ENCODE measurements at regions not wholly inside any gene's neighbourhood (a gene's known extent, or its start where the extent isn't known, plus 50 kb on each side); places are given as distances from the start of the nearest gene placed in this dataset.

DNA sequence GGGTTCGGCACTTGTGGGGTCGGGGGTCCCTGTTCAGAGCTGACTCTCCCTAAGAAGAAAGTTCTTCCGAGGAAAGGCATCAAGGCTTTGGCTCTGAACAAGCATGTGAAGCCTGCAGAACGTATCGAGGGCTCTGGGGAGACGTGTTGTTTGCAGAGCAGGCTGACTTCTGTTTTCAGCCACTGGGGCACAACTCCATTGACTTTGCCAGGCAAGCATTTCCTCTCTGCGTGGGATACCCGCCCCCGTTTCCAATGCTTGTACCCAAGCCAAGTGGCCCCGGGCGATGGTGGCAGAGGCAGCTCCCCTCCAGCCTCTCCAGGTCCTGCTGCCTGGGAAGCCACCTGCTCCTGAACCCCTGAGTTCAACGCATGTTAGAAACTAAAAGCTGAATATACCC, 255.7 kb downstream of the RBFOX3 start:
- TF ChIP-seq, protein P1, sequence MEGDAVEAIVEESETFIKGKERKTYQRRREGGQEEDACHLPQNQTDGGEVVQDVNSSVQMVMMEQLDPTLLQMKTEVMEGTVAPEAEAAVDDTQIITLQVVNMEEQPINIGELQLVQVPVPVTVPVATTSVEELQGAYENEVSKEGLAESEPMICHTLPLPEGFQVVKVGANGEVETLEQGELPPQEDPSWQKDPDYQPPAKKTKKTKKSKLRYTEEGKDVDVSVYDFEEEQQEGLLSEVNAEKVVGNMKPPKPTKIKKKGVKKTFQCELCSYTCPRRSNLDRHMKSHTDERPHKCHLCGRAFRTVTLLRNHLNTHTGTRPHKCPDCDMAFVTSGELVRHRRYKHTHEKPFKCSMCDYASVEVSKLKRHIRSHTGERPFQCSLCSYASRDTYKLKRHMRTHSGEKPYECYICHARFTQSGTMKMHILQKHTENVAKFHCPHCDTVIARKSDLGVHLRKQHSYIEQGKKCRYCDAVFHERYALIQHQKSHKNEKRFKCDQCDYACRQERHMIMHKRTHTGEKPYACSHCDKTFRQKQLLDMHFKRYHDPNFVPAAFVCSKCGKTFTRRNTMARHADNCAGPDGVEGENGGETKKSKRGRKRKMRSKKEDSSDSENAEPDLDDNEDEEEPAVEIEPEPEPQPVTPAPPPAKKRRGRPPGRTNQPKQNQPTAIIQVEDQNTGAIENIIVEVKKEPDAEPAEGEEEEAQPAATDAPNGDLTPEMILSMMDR (IDR thresholded peaks at IDR 0.05) = no peak
- DNase-seq (ENCODE audit: low spot score) (no peak), ATAC-seq (ENCODE audit: low FRiP score) (no peak)

DNA sequence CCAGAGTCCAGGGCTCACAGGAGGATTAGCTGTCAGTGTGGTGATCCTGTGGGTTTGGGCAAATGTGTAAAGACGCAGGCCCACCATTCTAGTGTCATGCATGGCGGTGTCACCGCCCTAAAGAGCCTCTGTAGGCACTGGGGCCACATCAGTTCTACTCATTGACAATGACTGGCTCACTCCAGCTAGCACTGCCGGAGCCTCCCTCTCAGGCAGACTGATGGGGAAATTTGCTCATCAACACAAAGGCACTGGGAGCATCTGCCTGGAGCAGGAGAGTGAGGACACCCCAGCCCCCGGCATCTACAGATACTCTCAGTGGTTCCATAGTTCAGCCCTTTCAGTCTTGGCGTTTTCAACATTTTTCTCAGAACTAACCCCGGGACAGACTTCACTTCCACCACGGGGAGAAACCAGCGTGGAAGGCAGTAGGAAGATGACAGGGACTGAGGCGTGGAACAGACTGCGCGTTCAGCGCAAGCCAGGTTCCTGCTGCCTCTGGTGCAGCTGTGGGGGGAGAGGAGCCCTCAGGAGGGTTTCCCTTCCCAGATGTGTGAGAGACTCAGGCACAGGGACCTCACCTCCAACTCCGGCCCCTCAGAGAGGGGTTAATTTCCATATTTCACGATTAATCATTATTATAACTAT, 256.6 kb downstream of the RBFOX3 start:
- ATAC-seq (ENCODE audit: low FRiP score) (no peak), DNase-seq (ENCODE audit: low spot score) (no peak)
- TF ChIP-seq, protein P1 (IDR thresholded peaks at IDR 0.05) = no peak

DNA sequence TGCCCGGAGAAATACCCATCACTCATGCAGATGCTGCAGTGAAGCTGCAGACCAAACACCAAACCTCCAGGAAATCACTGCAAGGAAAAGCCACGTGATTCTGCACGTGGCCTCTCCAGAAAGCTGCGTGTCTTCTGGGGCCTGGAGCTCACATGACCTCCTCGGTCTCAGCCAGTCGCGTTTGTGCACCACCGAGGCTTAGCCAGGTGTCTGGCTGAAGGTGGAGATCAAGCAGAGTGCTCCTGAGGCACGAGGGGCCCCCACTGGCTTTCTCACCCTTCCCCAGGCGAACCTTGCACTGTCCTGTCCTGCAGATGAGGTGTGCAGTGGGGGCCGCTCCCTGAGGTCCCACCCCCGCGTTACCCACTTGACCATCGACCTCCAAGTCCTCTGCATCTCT, 257.3 kb downstream of the RBFOX3 start:
- DNase-seq (ENCODE audit: low spot score) (no peak), ATAC-seq (ENCODE audit: low FRiP score) (no peak)
- TF ChIP-seq, protein P1 (IDR thresholded peaks at IDR 0.05) = no peak

DNA sequence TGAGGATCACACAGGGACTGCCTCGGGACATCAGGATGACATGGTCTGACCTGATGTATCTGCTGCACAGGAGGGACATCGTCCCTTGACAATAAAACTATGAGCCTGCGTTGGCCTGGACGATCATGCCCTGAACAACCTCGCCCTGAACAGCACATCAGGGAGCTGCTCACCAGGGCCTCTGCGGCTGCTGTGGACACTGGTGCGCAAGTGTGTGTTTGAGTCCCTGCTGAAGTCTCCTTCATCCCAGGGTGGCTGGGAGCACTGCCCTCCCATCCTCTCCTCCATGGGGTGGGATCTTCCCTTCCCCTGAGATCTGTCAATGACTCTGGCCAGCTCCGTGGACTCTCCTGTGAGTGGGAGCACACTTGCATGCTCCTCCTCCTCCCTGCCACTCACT, 257.8 kb downstream of the RBFOX3 start:
- TF ChIP-seq, protein P1 (IDR thresholded peaks at IDR 0.05) = no peak
- ATAC-seq (ENCODE audit: low FRiP score) (no peak), DNase-seq (ENCODE audit: low spot score) (no peak)

DNA sequence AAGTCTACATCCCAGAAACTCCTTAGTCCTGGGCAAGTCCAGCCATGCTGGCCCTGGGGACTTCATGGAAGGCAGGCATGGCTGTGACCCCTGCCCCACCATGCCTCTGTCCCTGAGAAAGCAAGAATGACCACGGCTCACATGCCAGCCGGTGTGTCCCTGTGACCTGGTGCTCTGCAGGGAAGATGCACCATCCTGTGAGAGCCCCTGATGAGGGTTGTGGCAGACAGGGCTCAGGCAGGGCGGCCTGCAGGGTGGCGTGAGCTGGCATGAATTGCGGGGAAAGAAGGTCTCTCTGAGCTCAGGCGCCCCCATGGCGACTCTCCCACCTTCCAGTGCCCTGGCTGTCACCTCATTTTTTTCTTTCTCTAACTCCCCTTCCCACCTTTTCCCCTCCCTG, 260.3 kb downstream of the RBFOX3 start:
- TF ChIP-seq, protein P1 (IDR thresholded peaks at IDR 0.05) = no peak
- DNase-seq (ENCODE audit: low spot score) (no peak), ATAC-seq (ENCODE audit: low FRiP score) (no peak)

DNA sequence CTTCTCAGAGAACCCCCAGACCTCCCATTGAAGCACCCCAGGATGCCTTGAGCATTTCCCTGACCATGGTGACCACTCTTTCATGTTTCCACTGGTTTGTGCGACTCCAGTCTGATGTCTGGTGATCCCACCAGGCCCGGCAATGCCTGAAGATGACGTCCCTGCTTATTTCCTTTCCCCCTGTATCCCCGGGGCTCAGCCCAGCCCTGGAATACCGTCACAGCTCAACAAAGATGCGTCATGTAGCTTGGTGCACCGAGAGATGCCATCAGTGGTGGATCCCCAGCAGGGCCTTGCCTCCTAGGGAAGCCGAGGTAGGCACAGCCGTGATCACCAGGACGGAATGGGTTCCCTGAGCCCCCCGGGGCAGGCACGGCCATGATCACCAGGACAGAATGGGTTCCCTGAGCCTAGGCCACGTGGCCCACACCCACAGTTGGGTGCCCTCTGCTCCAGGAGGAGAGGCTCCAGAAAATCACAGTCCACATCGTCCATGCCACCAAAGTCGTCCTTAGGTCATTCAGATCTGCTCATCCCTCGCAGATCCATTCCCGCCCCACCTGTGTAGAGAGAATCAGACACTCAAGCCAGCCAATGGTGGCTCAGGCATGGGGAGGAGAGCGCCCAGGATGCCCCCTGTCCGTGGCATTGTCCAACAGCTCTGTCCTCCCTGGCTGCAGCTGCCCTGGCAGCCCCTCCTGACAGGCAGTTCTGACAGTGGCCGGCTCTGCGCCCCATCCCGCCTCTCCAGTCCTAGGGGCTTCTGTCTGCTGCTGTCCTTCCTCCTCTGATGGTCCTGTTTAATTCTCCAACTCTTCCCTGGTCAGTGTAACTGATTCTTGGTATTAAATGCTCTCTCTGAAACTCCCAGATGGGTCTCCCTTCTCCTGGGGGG, 261.1 kb downstream of the RBFOX3 start:
- ATAC-seq (ENCODE audit: low FRiP score) (no peak), DNase-seq (ENCODE audit: low spot score) (no peak)
- TF ChIP-seq, protein P1 (IDR thresholded peaks at IDR 0.05) = no peak

DNA sequence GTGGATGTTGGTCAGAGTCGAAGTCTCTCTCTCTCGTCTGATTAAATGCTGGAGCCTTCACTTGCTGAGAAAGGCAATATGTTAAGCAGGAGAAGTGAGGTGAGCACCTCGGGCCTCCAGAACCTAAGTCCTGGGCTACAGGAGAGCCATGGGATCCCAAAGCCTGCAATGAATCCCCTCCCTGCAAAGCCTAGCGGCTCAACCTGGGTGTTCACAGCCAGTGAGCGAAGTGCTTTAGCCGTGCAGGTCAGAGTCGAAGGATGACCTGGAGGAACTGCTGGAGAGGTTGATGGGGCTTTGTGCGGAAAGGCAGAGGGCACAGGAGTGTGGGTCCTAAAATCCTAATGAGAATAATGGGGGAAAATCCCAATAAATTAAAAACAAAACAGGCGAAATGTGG, 267.8 kb downstream of the ENGASE start:
- no peak for ATAC-seq (ENCODE audit: low FRiP score)
- no peak for DNase-seq (ENCODE audit: low spot score)
- TF ChIP-seq, protein P1 (IDR thresholded peaks at IDR 0.05) = no peak
